MM.1S (cell line): ENCODE measurements at regions not wholly inside any gene's neighbourhood (a gene's known extent, or its start where the extent isn't known, plus 50 kb on each side); places are given as distances from the start of the nearest gene placed in this dataset.

Experiments
- EZH2 ChIP-seq: fragments of 300-600 bp; sonication (generic); optimal IDR thresholded peaks from 2 replicates; pipeline ENCODE3; 2017; ENCODE audit warnings: low read depth, mild to moderate bottlenecking, antibody characterized with exemption, low read length, mixed read lengths
- TF ChIP-seq, protein P1 (sequence below): fragments of 300-600 bp; sonication (generic); IDR thresholded peaks from 2 replicates; pipeline ENCODE4 v1.5.1; 2016; ENCODE audit warnings: antibody characterized with exemption, low read length, mixed read lengths

DNA sequence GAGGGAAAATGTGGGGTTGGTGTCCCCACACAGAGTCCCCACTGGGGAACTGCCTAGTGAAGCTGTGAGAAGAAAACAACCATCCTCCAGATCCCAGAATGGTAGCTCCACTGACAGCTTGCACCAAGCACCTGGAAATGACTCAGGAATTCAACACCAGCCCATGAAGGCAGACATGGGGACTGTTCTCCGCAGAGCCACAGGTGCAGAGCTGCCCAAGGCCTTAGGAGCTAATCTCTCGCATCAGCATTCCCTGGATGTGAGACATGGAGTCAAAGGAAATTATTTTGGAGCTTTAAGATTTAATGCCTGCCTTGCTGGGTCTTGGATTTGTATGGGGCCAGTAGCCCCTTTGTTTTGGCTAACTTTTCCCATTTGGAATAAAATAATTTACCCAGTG lies 367.9 kb downstream of the FAM133A start:
- TF ChIP-seq, protein P1, sequence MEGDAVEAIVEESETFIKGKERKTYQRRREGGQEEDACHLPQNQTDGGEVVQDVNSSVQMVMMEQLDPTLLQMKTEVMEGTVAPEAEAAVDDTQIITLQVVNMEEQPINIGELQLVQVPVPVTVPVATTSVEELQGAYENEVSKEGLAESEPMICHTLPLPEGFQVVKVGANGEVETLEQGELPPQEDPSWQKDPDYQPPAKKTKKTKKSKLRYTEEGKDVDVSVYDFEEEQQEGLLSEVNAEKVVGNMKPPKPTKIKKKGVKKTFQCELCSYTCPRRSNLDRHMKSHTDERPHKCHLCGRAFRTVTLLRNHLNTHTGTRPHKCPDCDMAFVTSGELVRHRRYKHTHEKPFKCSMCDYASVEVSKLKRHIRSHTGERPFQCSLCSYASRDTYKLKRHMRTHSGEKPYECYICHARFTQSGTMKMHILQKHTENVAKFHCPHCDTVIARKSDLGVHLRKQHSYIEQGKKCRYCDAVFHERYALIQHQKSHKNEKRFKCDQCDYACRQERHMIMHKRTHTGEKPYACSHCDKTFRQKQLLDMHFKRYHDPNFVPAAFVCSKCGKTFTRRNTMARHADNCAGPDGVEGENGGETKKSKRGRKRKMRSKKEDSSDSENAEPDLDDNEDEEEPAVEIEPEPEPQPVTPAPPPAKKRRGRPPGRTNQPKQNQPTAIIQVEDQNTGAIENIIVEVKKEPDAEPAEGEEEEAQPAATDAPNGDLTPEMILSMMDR: no peak
- no peak for TF ChIP-seq EZH2
